SIG-M5 treated with dmso at 0.1 percent for 504 hours (cell line): ENCODE measurements at regions not wholly inside any gene's neighbourhood (a gene's known extent, or its start where the extent isn't known, plus 50 kb on each side); places are given as distances from the start of the nearest gene placed in this dataset.

Source experiments
- DNase-seq: peaks from one replicate; lab custom pipeline; 2025; ENCODE audit not compliant: unreplicated experiment; lab: John Stamatoyannopoulos, UW

- no peak for DNase-seq
Observed at GRCh38 chr20:59376109-59376841, 75.9 kb downstream of the EDN3 start.

- no peak for DNase-seq
Observed at GRCh38 chr20:59376998-59377397, 76.6 kb downstream of the EDN3 start.

DNA sequence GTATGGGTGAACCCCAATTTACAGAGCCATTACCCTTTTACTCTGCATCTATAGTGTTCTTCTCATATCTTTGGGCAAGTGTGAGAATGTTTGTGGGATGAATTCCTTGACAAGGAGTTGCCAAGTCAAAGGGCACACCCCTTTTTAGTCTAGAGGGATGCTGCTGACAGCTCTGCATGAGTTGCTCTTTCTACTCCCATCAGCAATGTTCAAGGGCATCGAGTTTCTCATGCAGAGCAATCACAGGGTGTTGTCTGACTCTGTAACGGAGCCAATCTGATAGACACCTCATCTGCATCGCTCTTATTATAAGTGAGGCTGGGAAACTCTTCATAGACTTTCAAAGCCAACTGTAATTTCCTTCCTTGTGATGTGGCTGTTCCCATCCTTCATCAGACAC lies 77.4 kb downstream of the EDN3 start:
- DNase-seq: no peak

DNA sequence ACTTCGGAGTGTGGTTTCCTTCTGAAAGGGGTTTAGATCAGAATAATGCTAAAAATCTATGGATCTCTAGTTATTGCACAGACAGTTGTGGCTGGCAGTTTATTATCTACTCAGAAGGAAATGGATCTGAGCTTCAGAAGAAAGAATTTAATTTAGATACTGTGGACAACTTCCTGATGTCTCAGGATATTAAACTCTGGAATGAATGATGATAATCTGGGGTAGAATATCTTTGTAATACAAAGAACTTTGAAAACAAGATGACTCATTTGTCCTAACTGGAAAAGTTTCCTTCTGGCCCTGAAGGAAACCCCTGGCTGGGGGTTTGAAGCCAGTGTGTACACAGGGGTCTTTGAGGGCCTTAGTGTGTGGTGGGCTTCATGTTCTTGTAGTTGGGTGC lies 78.0 kb downstream of the EDN3 start:
- no peak for DNase-seq

DNA sequence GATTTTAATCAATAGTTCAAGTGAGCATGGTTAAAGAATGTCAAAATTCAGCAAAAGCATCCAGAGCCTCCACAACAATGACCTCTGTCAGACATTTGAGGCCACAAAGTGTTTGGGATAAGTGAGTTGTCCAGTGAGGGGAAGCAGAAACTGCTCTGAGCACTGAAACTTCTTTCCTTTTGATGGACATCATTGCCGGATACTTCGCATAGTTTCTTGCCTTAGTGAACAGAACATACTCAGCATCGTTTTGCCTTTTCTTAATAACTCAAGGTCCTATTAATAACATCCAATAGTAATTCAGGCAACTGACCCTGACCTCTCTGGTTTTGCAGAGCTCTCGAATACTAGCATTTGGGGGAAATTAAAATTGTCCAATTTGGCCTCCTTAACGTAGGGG lies 78.6 kb downstream of the EDN3 start:
- DNase-seq: no peak

GRCh38 chr20:59381689-59382088 lies 81.3 kb downstream of the EDN3 start:
- no peak for DNase-seq

- no peak for DNase-seq
Observed at GRCh38 chr20:59382157-59382725, 81.8 kb downstream of the EDN3 start.

DNA sequence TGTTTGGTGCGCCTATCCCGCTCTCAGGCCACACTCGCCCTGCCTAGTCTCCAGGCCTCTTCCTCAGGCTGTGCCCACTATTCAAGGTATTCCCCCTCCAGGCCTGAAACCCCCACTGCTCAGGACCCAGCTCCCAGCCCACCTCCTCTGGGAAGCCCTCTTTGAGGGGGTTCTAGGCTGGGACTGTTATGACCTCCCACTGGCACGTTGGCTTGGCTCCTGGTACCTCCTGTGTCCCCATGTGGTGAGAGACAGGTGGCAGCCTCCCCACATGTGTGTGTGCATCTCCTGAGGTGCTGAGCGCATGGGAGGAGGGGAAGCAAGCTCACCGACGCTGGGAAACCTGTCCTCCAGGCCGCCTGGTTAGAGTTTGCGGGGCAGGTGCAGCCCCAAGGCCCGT lies 82.5 kb downstream of the EDN3 start:
- DNase-seq: no peak

GRCh38 chr20:59385038-59385437 lies 84.6 kb downstream of the EDN3 start:
- DNase-seq: no peak

- DNase-seq: no peak
Observed at GRCh38 chr20:59385480-59385879, 85.1 kb downstream of the EDN3 start.

DNA sequence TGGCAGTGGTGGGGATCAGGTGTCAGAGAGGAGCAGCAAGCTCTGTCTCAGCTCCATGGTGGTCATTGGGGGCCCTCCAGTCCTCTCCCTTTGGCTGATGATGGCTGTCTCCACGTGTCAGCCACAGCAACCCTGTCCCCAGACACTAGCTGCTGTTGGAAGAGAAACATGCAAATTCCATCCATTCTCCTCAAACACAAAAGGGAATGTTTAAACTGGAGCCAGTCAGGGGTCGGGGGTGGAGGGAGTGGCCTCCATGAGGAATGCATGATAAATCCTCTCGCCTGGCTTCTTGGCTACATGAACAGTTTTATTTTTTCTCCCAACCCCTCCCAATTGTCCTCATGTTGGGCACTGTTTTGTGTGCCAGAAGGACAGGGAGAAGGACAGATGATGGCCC lies 86.4 kb downstream of the EDN3 start:
- no peak for DNase-seq

DNA sequence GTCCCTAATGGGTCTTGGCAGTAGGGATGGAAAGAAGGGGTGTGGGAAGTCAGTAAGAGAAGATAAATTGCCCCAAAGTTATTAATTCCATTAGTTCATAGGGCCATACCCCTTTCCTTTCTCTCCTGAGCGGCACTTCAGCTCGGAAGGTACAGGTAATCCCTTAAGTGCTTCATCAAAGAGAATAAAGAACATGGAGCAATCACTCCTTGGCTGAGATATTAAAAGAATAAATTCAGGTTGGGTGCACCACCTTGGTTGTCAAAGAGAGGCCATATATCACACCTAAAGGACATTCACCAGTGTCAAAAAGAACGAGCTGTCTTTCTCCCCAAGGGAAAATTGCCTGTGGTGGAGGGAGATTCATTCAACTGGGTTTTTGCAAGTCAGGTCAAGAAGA lies 87.5 kb downstream of the EDN3 start:
- DNase-seq: no peak

GRCh38 chr20:59388402-59388801 lies 88.0 kb downstream of the EDN3 start:
- no peak for DNase-seq

GRCh38 chr20:59390437-59390836 lies 90.0 kb downstream of the EDN3 start:
- DNase-seq: no peak

DNA sequence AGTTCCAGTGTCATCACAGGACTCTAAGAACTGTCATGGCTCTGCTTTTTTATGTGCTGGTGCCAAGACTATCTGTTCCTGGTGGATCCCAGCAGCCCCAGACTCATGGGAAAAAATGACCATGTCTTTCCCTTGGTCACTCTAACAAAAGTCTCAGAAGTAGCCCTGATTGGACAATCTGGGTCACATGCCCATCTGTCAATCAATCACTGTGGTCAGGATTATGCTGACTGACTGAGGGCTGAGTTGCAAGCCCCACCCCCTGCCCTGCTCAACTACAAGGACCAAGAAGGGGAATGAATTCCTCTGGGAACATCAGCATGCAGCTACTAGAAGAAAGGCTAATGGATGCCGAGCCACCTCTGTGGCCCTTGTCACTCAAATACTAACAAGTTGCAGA lies 91.6 kb downstream of the EDN3 start:
- DNase-seq: no peak

DNA sequence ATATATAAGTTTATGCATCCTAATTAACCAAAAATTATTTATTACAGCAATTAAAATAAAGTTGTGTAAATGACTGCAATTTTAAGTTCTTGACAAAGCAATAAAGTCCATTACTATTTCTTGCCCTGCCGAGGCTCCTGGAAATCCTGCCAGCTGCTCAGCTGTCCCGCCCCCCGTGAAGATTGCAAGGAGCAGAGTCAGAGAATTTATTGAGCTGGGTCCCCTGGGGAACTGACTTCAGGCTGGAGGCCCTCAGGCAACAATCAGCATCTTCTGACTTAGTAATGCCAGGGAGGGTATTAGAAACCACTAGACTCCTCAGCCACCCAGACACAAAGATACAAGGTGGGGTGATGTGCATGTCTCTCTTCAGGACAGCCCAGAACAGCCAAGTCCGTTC lies 92.3 kb downstream of the EDN3 start:
- no peak for DNase-seq

DNA sequence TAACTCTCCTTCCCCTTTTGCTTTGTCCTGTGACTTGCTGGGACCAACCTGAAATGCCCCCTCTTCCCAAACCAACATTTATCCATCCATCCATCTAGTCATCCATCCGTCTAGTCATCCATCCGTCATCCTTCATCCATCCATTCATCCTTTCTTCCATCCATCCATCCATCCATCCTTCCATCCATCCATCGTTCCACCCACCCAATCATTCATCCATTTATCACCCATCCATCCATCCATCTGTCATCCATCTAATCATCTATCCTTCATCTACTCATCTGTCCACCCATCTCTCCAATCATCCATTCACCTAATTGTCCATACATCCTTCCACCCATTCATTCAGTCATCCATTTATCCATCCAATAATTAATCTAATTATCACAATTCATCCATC lies 92.7 kb downstream of the EDN3 start:
- DNase-seq: no peak

- DNase-seq: no peak
Observed at GRCh38 chr20:59395729-59396128, 95.3 kb downstream of the EDN3 start.

DNA sequence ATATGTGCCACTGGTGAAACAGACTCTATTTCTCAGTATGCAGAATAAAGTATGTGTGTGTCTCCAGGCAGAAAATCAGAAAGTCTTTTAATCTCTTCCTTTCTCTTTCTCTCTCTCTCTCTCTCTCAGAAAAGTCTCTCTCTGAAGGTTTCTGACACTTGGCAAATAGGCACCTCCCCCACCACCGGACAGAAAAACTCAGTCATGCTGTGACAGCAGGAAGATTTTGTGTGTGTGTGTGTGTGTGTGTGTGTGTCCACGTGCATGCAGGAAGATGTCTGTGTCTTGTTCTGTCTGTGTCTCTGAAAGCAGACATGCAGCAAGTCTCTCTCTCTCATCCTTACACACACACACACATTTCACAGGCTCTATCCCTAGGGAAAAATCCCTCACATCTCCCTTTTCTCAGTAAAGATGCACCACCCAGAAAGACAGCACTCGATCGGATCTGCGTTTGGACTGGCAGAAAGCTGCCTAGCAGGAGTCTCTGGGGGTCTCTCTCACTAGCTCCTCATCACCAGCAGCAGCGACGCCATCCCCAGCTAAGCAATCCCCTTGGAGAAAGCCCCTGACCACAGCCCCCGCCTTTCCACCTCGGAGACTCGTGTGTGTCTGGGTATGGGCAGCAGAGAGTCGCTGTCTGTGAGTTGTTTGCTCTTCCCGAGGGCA lies 98.3 kb downstream of the EDN3 start:
- no peak for DNase-seq

GRCh38 chr20:59399426-59400099 lies 99.2 kb downstream of the EDN3 start:
- no peak for DNase-seq

- DNase-seq: no peak
Observed at GRCh38 chr20:59400708-59401107, 100.3 kb downstream of the EDN3 start.

GRCh38 chr20:59402681-59403080 lies 102.3 kb downstream of the EDN3 start:
- no peak for DNase-seq
